ENCODE measurements at regions not wholly inside any gene's neighbourhood (a gene's known extent, or its start where the extent isn't known, plus 50 kb on each side); places are given as distances from the start of the nearest gene placed in this dataset.
"Not testable (repeated sequence)": the region's sequence is repeated elsewhere in the genome, so short reads cannot be mapped to it uniquely, and the experiment has no call there.

GRCh38 chr12:73731658-73732057 is 806.0 kb upstream of the ATXN7L3B start:
- intact Hi-C loops (cut with DNase I) = no loop called here
- DNase-seq = no peak

GRCh38 chr12:73769337-73769736 is 768.3 kb upstream of the ATXN7L3B start:
- intact Hi-C loops (cut with DNase I) = no loop called here
- DNase-seq = no peak

DNA sequence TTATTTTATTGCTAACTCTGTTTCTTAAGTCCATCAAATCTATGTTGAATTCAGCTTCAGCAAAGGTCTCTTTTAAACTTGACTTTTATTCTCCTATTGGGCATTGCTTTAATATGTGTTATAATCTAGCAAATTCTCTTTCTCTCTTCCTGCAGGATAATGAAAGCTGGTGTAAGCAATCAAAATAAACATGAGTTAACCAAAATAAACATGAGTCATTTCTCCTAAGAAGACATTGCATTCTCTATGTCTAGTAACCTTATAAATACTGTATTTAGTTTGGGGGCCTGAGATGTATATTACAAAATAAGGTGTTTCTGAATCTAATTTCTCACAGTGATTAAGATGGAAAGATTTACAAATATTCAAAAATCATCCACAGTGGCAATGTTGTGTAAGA is 739.1 kb upstream of the ATXN7L3B start:
- intact Hi-C loops (cut with DNase I) = no loop called here
- DNase-seq = no peak

DNA sequence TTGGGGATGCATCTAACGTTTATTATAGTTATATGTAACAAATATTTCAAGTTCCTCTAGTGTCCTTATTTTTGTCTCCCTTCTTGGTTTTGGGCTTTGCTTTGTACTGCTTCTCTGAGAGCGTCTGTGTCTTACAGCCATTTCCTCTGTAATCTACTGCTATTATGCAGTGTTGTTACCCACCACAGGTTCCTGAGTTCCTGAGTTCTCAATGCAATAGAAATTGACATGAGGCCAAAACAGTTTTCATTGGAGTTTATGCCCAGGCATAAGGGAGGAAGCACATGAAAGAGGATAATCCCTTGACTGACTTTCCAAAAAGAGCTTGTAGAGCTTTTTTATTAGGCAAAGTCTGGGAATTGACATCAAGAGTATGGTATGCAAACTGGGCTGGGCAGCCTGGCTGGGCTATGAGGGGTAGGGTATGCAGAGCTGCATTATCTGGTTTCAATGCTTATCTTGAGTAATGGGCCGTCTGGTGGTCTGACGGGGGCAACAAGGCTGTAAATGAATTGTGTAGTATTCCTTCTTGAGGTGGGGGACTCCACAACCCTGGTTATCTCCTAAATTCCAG is 722.5 kb upstream of the ATXN7L3B start:
- DNase-seq = no peak
- intact Hi-C loops (cut with DNase I) = no loop called here

- intact Hi-C loops (cut with DNase I) = no loop called here
These were observed 720.5 kb upstream of the ATXN7L3B start for GRCh38 chr12:73817161-73817560.

DNA sequence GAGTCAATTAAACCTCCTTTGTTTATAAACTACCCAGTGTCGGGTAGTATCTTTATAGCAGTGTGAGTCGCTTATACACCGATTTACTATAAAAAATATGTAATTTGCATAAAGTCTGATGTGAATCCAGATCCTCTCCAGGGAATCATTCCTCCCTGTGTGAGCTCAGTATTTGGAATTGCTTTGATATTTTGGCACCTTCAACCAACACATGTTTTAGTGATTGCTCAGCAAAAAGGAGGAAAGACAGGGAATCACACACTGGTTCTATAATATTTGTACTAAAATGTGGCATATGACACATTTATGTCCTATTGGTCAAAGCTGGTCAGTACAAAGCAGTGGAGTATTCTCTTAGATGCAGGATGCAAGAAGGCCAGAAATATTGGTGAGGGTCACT is 703.9 kb upstream of the ATXN7L3B start:
- no peak for DNase-seq
- intact Hi-C loops (cut with DNase I) = no loop called here

More at GRCh38 chr12:73817161-73817560, 720.5 kb upstream of the ATXN7L3B start:
- no peak for DNase-seq

GRCh38 chr12:73841963-73842362 is 695.7 kb upstream of the ATXN7L3B start:
- intact Hi-C loops (cut with DNase I) = no loop called here
- DNase-seq = no peak

DNA sequence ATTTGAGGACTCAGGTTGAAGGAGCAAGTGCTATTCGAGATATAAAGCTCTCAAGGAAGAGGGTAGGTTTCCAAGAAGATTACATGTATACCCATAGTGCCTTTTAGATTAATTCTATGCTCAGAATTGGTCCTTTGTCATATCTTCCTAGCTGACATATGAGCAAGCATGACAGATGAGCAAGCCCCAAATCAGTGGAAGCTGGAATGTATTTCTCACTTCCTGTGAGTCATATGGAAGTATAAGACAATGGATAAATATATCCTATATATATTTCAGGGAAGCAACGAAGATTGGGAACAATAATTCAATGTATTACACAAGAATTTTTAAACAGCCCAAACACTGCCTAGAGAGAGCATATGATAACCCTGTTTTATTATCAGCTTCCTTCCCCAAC is 674.1 kb upstream of the ATXN7L3B start:
- no peak for DNase-seq
- intact Hi-C loops (cut with DNase I) = no loop called here

DNA sequence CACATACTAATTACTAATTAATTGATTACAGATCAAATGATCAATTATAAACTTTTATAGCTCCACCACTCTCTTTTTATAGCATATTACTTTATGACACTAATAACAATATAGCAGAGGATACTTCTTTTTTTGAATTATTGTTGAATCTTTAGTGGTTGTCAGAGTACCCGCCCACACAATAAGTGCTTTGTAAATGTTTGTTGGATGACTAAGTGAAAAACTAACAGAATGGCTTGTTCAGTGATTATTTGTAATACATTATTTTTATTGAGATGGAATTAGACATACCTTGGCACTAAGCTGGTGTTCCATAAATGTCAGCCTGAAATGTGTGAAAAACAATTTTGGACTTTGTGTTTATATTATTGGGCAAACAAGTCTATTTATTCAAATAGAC is 670.5 kb upstream of the ATXN7L3B start:
- no peak for DNase-seq
- intact Hi-C loops (cut with DNase I) = no loop called here

DNA sequence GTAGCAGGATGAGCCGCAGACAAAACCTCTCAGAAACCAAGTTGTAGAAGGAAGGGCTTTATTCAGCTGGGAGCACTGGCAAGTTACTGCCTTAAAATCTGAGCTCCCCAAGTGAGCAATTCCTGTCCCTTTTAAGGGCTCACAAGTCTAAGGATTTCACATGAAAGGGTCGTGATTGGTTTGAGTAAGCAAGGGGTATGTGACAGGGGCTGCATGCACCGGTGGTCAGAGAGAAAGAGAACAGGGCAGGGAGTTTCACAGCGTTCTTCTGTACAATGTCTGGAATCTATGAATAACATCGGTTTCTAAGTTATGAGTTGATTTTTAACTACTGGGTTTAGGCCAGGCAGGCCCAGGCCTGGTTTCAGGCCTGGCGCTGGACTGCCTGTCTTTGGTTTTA is 660.3 kb upstream of the ATXN7L3B start:
- intact Hi-C loops (cut with DNase I); DNase-seq: not testable (repeated sequence)

GRCh38 chr12:73892201-73892600 is 645.4 kb upstream of the ATXN7L3B start:
- intact Hi-C loops (cut with DNase I) = no loop called here
- DNase-seq = no peak

DNA sequence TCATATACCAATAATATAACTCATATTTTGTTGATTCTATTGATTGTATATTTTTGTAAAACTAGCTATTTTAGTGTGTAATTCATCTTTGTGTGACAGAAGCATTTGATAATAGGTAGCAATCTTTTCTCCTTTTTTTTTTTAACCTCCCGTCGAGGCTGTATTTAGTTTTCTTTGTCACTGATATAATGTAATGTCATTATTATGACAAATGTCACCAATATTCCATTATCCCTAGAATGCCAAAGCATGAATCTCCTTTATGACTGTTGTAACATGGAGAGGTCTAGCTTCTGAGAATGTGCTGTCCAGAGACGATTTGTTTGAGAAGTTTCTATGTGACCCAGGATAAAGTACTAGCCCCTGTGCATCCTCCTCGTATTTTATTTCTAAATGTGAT is 639.0 kb upstream of the ATXN7L3B start:
- intact Hi-C loops (cut with DNase I) = no loop called here
- no peak for DNase-seq

DNA sequence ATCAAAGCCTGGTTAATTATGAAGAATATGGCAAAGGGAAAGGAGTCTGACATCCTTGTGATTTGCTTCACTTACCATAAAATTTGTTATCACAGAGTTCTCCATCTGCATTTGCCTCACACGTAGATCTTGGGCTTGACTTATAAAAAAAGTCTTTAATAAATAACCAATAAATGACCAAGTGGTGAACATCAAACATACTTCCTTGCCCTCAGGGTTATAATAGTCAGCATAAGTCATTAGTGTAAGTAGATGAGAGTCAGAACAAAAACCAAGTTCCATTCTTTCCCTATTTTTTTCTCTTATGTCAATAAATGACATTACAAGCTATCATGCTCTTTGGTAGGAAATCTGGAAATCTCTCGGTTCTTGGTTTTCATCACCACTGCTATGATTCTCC is 635.4 kb upstream of the ATXN7L3B start:
- DNase-seq = no peak
- intact Hi-C loops (cut with DNase I) = no loop called here

DNA sequence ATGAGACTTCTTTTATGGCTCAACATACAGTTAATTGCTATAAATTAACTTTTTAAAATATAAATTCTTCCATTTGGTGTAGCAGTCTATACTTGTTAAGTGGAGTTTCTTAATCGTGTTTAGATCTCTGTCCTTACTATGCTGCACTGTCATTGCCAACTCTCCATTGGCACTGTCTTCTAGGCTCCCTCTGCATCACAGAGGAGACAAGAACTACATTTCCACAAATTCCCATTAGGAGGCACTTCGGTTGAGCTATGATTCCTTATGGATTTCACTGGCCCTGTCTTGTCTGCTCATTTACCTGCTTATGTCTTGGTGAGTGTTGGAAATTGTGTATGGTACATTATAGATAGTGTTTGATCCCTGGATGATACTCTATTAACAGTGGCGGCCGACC is 630.9 kb upstream of the ATXN7L3B start:
- DNase-seq = no peak
- intact Hi-C loops (cut with DNase I) = no loop called here

GRCh38 chr12:73935817-73936216 is 601.8 kb upstream of the ATXN7L3B start:
- DNase-seq = no peak

DNA sequence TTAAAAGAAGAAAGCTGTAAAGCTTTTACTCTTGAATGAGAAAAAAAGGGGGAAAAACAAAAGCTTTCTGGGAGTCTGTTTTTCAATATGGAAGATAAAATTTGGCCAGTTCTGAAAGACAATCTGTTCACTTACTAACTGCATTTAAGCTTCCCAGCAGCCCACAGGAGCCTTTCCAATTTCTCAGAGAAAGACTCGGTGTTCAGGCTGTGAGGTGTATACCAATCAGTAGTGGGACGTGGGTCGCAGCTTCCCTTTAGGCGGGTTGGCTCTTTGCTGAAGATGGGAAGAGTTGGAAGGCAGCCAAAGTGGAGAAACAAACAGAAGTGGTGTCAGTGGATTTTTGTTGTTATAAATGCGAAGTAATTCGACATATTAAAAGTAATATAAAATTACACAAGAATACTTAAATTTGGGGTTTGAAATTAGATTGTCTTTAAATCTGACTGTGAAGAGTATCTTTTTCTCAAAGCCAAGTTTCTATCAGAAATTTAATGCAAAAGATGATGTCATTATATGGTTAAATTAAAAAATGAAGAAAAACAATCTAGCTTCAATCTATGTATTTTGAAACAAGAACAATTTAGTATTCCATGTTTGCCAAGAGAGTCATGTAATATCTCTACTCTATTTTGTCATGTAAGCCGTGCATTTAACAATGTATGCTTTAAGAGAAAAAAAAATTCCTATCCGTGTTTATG is 590.2 kb upstream of the ATXN7L3B start:
- intact Hi-C loops (cut with DNase I) = no loop called here
- peak in 1 of 42 donors; percentile 16 for DNase-seq

More at GRCh38 chr12:73935817-73936216, 601.8 kb upstream of the ATXN7L3B start:
- intact Hi-C loops (cut with DNase I) = no loop called here

DNA sequence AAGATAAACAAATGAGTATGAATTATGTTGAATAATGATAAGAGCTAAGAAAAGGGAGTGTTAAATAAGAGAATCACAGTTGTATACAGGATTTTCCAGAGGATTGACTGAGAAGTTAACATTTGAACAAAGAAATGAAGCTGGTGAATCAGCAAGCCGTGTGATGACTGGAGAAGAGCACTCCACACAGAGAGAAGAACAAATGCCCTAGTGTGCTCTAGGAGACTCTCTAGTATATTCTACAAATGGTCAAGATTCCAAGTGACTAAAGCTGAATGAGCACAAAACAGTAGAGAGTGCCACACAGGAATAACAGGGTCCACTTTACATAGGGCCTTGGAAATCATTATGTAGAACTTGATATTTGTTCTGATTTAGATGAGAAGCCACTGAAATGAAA is 587.1 kb upstream of the ATXN7L3B start:
- intact Hi-C loops (cut with DNase I) = no loop called here
- DNase-seq = peak in 2 of 42 donors; percentile 15 to 16

GRCh38 chr12:73951956-73952703 is 585.5 kb upstream of the ATXN7L3B start:
- DNase-seq = peak in 1 of 42 donors; percentile 13
- intact Hi-C loops (cut with DNase I) = no loop called here

- intact Hi-C loops (cut with DNase I) = no loop called here
- DNase-seq = no peak
These were observed 573.0 kb upstream of the ATXN7L3B start for GRCh38 chr12:73964641-73965040.

- intact Hi-C loops (cut with DNase I) = no loop called here
- DNase-seq = peak in 2 of 42 donors; percentile 1 to 11
These were observed 564.1 kb upstream of the ATXN7L3B start for GRCh38 chr12:73973486-73973885.
